GM21447 (cell line): ENCODE measurements at regions not wholly inside any gene's neighbourhood (a gene's known extent, or its start where the extent isn't known, plus 50 kb on each side); places are given as distances from the start of the nearest gene placed in this dataset.
"Not testable (repeated sequence)": the region's sequence is repeated elsewhere in the genome, so short reads cannot be mapped to it uniquely, and the experiment has no call there.

Experiments used
- ATAC-seq: cut with Tn5 transposase; IDR thresholded peaks from one replicate; pipeline ENCODE4 v1.9.1; 2021; ENCODE audit not compliant: unreplicated experiment

DNA sequence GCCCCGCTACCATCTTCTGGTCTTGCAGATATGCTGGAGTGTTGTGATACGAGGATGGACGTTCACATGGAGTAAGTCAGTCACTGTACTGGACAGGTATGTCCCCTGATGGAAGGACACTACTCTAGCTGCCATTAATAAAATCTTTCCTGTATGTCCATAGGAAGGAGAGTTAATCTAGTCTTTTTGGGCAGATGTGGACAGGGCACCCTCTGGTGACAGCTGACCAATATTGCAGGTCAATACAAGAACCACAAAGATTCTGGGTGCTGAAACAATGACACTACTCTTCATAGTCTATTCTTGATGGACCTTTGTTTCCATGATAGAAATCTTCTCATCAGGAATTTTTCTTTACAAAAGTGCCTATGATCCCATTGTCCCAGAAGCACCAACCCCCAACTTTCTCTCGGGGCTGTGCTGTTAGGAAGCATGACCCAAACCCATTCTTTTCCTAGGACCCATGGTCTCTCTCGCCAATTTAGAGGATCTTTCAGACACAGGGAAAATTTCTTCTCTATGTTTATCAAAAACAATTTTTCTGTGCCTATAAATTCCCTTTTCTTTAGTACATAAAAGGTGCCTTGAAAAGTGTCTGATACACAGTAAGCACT is 376.9 kb downstream of the DTWD2 start:
- no peak for ATAC-seq

DNA sequence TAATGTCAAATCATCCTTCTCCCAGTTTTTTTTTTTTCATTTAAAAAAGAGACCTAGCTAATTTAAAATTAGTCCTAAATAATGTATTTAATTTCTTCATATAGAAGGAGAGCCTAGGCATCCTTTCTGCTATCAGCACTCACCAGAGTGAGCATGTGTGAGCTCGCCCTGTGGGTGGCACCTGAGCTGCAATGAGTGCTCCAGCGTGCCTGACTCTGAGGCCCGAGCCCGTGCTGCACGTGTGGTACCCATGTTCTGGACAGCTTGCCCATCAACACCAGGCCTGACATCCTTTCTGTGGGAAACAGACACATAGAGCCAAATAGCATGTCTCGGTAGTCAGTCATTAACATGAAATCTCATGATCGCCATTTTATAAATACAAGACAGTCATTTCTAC is 381.4 kb downstream of the DTWD2 start:
- no peak for ATAC-seq

DNA sequence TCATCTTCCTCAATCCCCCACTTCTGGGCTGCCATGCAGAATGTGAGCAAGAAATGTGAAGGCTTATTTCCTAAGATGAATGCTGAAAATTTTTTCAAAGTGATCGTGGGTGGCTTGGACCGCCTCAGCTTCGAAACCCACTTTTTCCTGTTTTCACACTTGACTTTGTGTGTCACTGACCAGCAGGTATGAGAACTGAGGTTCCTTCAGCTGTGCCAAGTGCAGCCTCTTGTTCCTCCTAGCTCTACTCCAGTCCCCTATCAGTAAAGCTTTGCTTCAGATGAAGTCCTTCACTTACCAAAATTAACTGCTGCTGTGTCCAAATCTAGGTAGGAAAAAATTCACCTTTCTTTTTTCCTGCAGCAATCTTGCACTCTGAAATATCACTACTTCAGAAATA is 382.6 kb downstream of the DTWD2 start:
- no peak for ATAC-seq

DNA sequence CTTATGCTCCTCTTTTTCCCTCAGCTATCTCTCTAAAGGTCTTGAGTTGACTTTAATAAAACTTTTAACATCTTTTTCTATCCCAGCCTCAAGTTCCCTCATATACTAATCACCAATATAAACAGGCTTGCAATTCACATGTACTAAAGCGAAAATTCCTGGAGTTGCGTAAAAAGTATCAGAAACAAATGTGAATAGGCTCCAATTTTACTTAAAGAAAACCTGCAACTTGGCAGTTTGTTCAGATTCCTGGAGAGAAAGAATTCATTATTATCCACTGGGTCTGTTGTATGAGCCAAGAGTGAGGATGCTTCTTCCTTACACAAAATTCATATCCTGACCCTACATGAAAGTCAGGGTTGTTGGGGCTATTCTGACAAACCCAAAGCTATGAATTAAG is 384.2 kb downstream of the DTWD2 start:
- no peak for ATAC-seq

GRCh38 chr5:118603278-118603677 is 385.1 kb downstream of the DTWD2 start:
- ATAC-seq = no peak

DNA sequence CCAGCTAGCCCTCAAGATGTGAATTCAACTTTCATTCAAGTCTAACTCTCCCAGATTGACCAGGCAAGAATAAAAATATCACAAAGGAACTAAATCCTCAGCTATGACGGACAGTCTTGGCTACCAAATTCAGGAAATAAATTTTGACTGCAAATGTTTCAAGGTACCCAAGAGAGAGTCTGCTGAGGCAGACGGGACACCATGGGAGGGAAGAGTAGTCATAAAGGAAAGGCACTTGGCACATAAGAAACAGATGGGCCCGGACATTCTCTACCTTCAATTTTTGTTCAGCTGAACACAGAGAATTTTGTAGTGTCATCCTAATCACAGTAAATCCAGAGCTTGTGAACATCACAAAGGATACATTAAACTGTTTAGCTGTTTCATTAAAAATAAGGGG is 390.0 kb downstream of the DTWD2 start:
- ATAC-seq = no peak

DNA sequence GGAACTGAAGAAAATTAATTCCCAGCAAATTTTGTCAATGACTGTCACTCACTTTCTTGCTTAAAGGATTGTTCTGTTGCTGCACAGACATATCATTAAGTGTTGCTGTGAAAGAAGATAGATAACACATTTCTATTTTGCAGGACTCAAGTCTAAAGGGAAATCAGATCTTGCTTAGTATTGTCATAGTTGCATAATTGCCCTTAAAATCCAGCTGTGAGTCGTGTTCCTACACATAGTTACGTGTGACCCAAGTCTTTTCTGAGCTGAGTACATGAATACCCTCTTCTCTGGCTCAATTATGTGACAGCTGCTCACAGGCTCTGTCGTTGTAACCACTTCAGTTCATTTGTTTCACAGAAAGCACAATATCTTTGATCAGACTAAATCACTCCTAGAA is 390.8 kb downstream of the DTWD2 start:
- ATAC-seq = no peak

DNA sequence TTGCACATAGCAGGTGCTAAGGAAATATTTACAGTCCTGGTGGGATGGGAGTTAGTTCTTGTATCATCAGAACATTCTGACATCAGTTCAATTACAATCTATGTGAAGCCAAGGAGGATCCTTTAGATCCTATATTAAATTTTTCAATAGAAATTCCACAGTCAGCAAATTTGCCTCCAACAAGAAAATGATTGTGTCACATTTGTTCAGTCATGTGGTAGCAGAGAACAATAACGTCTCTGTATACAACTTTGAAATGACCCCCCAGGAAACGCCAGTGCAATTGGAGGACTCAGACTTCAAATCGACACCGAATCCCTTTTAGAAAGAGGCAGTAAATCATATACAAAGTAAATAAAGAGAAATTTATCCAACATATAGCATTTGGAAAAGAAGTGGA is 392.1 kb downstream of the DTWD2 start:
- ATAC-seq = no peak

- ATAC-seq = no peak
Measured at GRCh38 chr5:118593003-118593328, 395.4 kb downstream of the DTWD2 start.

- ATAC-seq = no peak
Measured at GRCh38 chr5:118592229-118593002, 395.9 kb downstream of the DTWD2 start.

DNA sequence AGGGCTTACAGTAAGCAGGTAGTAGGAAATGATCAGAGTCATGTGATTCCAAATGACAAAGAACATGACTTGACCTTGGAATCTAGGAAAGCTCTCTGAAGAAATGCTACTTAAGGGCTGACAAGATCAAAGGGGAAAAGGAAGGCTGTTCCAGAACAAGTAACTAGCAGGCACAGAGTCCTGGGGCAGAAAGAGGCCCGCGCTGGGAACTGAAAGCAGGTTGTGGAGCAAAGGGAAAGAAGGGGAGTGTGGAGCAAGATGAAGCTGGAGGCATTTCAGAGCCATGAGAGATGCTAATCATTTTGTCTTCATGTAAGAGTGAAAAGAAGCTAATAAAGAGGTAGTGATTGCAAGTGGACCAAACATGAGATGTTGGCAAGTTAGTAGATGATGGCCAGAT is 397.5 kb downstream of the DTWD2 start:
- ATAC-seq = no peak

DNA sequence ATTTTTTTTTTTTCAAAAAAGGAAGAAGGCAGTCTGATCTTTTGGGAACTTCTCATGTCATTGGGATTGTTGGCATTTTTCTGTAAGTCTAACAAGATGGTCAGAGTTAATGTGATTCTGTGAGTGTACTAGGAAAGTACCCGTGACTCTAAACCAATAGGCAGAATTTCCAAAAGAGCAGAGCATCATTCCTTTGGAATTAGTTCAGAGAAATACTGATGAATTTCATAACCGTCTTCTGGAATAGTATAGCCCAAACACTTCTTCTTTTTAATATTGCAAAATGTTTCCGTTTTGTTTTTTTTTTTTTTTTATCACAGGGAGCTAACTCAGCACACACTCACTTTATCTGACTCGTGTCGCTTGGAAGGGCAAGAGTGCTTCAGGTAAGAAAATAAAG is 407.4 kb downstream of the DTWD2 start:
- ATAC-seq = no peak

DNA sequence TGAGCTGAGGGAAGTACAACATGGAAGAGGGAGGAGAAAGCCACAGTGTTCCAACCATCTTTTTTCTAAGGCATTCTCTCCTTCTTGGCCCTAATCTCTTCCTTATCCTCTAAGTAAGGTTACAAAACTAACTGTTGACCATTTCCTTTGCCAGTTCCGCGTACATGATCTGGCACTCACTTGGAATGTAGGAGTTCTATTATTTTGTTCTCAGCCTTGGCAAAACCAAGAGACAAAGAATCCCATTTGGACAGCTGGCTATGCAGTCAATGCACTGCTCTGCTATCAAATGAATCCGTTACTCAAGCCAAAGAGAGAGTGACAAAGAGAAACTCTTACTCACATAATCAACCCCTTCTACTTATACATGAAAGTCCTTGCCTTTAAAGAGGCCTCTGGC is 410.3 kb downstream of the DTWD2 start:
- ATAC-seq = no peak

DNA sequence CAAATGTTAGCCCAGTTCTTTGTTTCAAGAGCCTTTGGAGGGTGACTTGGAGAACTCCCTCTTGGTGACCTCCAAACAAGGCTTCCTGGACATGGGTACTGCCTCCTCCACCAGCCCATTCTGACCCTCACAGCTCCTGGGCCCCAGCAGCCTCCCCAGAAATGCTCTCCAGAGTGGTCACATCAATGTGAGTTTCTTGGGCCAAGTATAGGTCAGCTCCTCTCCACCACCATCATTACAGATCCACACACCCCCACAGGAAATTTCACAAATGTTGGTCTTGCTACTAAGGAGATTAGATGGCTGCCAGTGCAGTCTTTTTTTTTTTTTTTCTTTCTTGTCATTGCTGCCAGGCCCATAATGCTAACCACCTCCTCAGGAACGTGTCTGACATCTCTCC is 410.7 kb downstream of the DTWD2 start:
- no peak for ATAC-seq

GRCh38 chr5:118570276-118570675 is 418.1 kb downstream of the DTWD2 start:
- ATAC-seq = not testable (repeated sequence)

- not testable (repeated sequence) for ATAC-seq
Measured at GRCh38 chr5:118569596-118569995, 418.8 kb downstream of the DTWD2 start.

GRCh38 chr5:118565335-118565971 is 422.9 kb downstream of the DTWD2 start:
- no peak for ATAC-seq

- ATAC-seq = no peak
Measured at GRCh38 chr5:118561971-118562370, 426.4 kb downstream of the DTWD2 start.

GRCh38 chr5:118561235-118561634 is 427.1 kb downstream of the DTWD2 start:
- no peak for ATAC-seq

DNA sequence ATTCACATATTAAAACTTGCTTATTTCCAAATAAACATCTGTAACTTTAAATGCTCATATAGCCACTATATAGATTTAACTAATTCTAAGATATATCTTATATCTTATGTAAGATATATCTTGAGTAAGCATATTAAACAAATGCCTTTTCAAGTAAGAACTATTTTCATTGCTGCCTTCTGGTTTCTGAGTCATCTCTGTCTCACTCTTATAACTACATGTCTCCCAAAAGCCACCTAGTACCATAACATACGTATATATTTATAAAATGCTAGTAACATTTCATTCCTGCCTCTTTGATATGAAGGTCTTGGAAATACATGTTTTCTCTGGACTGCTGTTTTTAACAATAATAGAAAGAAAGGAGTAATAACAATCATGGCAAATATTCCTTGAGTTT is 429.5 kb downstream of the DTWD2 start:
- no peak for ATAC-seq

- no peak for ATAC-seq
Measured at GRCh38 chr5:118557251-118557661, 431.1 kb downstream of the DTWD2 start.

DNA sequence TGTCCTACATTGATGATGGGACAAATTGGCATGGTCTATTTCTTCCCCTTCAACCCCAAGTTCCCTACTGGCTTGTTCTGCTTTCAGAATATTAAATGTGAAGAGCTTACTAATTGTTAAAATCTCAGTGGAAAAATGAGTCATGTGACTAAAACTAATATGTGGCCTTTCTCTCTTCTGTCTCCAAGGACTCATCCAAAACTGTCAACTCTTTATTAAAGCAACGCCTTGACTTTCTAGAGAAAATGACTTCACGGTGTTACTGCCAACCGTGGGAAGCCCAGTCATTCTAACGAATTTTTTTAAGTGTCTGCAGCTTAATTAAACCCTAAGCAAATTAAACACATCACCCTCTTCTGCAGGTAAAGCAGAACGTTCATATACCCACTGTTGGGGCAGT is 431.6 kb downstream of the DTWD2 start:
- ATAC-seq = no peak
